Caco-2 (cell line): ENCODE measurements at regions not wholly inside any gene's neighbourhood (a gene's known extent, or its start where the extent isn't known, plus 50 kb on each side); places are given as distances from the start of the nearest gene placed in this dataset.

Source experiments
- BruUV-seq: library from RNA; stranded (reverse); fragments of 400-500 nt; replicated peaks from 2 replicates; lab custom pipeline; 2021; lab: Mats Ljungman, UMichigan
- CTCF ChIA-PET: fragments of 300-600 bp; sonication (Branson Sonifier 250); formaldehyde crosslinking; loops from one replicate; lab custom pipeline; 2022; ENCODE audit warnings: antibody characterized with exemption; lab: Charles Lee
- POLR2A ChIA-PET: fragments of 300-600 bp; sonication (Branson Sonifier 250); formaldehyde crosslinking; loops from one replicate; lab custom pipeline; 2022; ENCODE audit warnings: antibody characterized with exemption; lab: Charles Lee
- DNase-seq, 2 experiments: peaks; one replicate each; pipeline versions ENCODE4 v3.0.0 to v3.0.0-alpha.2; 2020 to 2022
- H3K27me3 ChIP-seq: replicated peaks from 2 replicates; pipeline ENCODE4 v1.6.0; 2011; ENCODE audit warnings: low read length; ENCODE audit not compliant: control insufficient read depth, insufficient read depth
- H3K36me3 ChIP-seq: 2 replicates; pipeline ENCODE4 v1.5.1; 2011; ENCODE audit warnings: low read length; ENCODE audit not compliant: control insufficient read depth, insufficient read depth
- H3K4me1 ChIP-seq: fragments of 250-450 bp; sonication (Bioruptor Pico); 2 replicates; pipeline ENCODE4 v1.5.1; 2020; ENCODE audit warnings: mild to moderate bottlenecking
- H3K4me3 ChIP-seq: 2 replicates; pipeline ENCODE4 v1.5.1; 2011; ENCODE audit warnings: low read depth, mild to moderate bottlenecking, control low read depth, low read length
- H3K9me3 ChIP-seq: fragments of 250-450 bp; sonication (Bioruptor Pico); 2 replicates; pipeline ENCODE4 v1.5.1; 2020; ENCODE audit warnings: mild to moderate bottlenecking, moderate library complexity
- H3K27ac Mint-ChIP-seq: one replicate; pipeline ENCODE4 v1.8.0; 2022; ENCODE audit warnings: mixed read lengths; ENCODE audit not compliant: unreplicated experiment
- H3K27me3 Mint-ChIP-seq: one replicate; pipeline ENCODE4 v1.8.0; 2022; ENCODE audit warnings: mixed read lengths; ENCODE audit not compliant: insufficient read depth, unreplicated experiment
- H3K36me3 Mint-ChIP-seq: one replicate; pipeline ENCODE4 v1.8.0; 2022; ENCODE audit warnings: mild to moderate bottlenecking, mixed read lengths; ENCODE audit not compliant: insufficient read depth, unreplicated experiment
- H3K4me1 Mint-ChIP-seq: one replicate; pipeline ENCODE4 v1.8.0; 2022; ENCODE audit warnings: low read depth, mixed read lengths; ENCODE audit not compliant: unreplicated experiment
- H3K4me3 Mint-ChIP-seq: one replicate; pipeline ENCODE4 v1.8.0; 2022; ENCODE audit warnings: mild to moderate bottlenecking, moderate library complexity, mixed read lengths; ENCODE audit not compliant: unreplicated experiment
- H3K9me3 Mint-ChIP-seq: one replicate; pipeline ENCODE4 v1.8.0; 2022; ENCODE audit warnings: mixed read lengths; ENCODE audit not compliant: unreplicated experiment
- intact Hi-C: fragments of 100-400 bp; cut with micrococcal nuclease; formaldehyde crosslinking; loops from one replicate; pipeline ENCODE4 v1.10.0; 2022; ENCODE audit not compliant: unreplicated experiment
- TF ChIP-seq, protein P1 (sequence below), 2 experiments: fragments of 200-600 bp in 1 of 2; IDR thresholded peaks; 1 replicate in 1 of 2; 2 replicates in 1 of 2; pipeline versions ENCODE4 v1.5.1 to v1.8.0; 2011 to 2022; ENCODE audit warnings: antibody characterized with exemption in 1 of 2, control low read depth in 1 of 2, inconsistent platforms in 1 of 2, low read depth in 1 of 2, low read length in 1 of 2, mild to moderate bottlenecking in 1 of 2, moderate library complexity in 1 of 2; ENCODE audit not compliant: insufficient read depth in 1 of 2, severe bottlenecking in 1 of 2, unreplicated experiment in 1 of 2

DNA sequence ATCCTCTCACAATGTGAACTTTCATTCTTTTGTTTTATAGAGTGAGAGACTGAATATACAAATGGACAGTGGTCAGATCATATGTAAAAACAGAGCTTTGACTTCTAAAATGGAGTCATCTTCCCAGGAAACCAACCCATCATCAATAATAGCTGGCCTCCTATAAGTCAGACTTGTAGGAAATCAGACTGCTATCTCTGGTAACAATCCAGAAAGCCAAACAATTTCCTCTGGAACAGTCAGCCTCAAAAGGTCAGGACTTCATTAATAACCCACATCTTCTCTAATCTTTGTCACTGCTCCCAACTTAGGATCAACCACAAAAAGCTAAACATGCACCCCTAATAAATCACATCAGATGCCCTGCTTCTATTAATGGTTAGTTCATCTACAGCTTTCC is 227.9 kb upstream of the G2E3 start:
- TF ChIP-seq, protein P1, sequence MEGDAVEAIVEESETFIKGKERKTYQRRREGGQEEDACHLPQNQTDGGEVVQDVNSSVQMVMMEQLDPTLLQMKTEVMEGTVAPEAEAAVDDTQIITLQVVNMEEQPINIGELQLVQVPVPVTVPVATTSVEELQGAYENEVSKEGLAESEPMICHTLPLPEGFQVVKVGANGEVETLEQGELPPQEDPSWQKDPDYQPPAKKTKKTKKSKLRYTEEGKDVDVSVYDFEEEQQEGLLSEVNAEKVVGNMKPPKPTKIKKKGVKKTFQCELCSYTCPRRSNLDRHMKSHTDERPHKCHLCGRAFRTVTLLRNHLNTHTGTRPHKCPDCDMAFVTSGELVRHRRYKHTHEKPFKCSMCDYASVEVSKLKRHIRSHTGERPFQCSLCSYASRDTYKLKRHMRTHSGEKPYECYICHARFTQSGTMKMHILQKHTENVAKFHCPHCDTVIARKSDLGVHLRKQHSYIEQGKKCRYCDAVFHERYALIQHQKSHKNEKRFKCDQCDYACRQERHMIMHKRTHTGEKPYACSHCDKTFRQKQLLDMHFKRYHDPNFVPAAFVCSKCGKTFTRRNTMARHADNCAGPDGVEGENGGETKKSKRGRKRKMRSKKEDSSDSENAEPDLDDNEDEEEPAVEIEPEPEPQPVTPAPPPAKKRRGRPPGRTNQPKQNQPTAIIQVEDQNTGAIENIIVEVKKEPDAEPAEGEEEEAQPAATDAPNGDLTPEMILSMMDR (IDR thresholded peaks at IDR 0.05; ENCODE audit: insufficient read depth in 1 of 2, low read depth in 1 of 2, low read length in 1 of 2, severe bottlenecking in 1 of 2, unreplicated experiment in 1 of 2): no peak
- CTCF ChIA-PET: no interaction called here
- POLR2A ChIA-PET: no interaction called here
- no peak for DNase-seq
- intact Hi-C loops: no loop called here
- H3K9me3 Mint-ChIP-seq: no peaks in the 10 kb centered on the region
- no peak overlapping the region for H3K4me3 ChIP-seq
- H3K27ac Mint-ChIP-seq: no peak overlapping the region
- no peak overlapping the region for H3K4me3 Mint-ChIP-seq
- H3K4me1 ChIP-seq: no peaks in the 10 kb centered on the region
- peaks cover 13% of the 10 kb centered on the region for H3K27me3 Mint-ChIP-seq
- no TSS peak for BruUV-seq
- no peaks in the 10 kb centered on the region for H3K4me1 Mint-ChIP-seq
- H3K36me3 ChIP-seq: no peaks in the 10 kb centered on the region
- H3K36me3 Mint-ChIP-seq: no peaks in the 10 kb centered on the region
- H3K9me3 ChIP-seq: no peaks in the 10 kb centered on the region
- H3K27me3 ChIP-seq: no peaks in the 10 kb centered on the region

DNA sequence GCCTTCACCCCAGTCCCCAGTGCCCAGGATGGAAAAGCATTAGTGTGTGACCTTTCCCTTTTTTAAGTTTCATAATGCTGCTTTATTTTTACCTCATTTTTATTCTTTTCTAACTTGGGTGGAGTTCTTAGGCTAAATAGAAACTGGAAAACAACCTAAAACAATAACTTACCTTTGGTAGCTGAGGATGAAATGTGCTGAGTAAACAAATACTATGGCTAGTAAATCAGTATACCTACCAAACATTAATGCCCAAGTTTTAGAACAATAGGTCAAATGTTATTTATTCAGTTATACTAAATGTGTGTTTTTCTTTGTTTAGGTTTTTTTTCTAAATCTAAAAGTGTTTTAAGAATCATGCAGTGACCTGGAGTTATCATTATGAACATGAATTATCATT is 226.6 kb upstream of the G2E3 start:
- peaks cover 5% of the 10 kb centered on the region for H3K4me1 Mint-ChIP-seq
- no TSS peak for BruUV-seq
- ChIA-PET POLR2A (no interaction called here), CTCF (no interaction called here)
- no peaks in the 10 kb centered on the region for H3K9me3 Mint-ChIP-seq
- no peak overlapping the region for H3K27ac Mint-ChIP-seq
- TF ChIP-seq, protein P1 (IDR thresholded peaks at IDR 0.05; ENCODE audit: insufficient read depth in 1 of 2, low read depth in 1 of 2, low read length in 1 of 2, severe bottlenecking in 1 of 2, unreplicated experiment in 1 of 2): no peak
- intact Hi-C loops: no loop called here
- peaks cover 13% of the 10 kb centered on the region for H3K27me3 Mint-ChIP-seq
- H3K4me1 ChIP-seq: no peaks in the 10 kb centered on the region
- no peaks in the 10 kb centered on the region for H3K36me3 ChIP-seq
- H3K27me3 ChIP-seq: no peaks in the 10 kb centered on the region
- no peak for DNase-seq
- no peaks in the 10 kb centered on the region for H3K36me3 Mint-ChIP-seq
- H3K4me3 Mint-ChIP-seq: no peak overlapping the region
- no peaks in the 10 kb centered on the region for H3K9me3 ChIP-seq
- H3K4me3 ChIP-seq: no peak overlapping the region

DNA sequence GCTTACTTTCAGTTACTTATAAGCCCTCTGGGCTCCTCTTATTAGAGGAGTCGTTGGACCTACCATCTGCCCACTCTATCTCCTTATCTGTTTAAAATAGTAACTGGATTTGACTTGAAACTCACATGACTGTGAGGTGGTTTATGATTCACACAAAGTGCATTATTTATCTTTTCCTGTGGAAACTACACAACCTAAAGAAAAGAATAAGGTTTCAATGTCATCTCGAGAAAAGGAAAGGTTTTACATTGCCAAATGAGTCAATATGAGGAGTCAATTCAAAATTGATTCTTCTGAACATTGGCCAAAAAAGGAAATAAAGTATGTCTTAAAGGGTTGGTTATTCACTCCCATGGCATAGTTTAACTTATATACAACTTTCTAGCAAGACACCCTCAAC is 225.0 kb upstream of the G2E3 start:
- TF ChIP-seq, protein P1 (IDR thresholded peaks at IDR 0.05; ENCODE audit: insufficient read depth in 1 of 2, low read depth in 1 of 2, low read length in 1 of 2, severe bottlenecking in 1 of 2, unreplicated experiment in 1 of 2): no peak
- H3K27ac Mint-ChIP-seq: no peak overlapping the region

More for the DNA sequence above, 225.0 kb upstream of the G2E3 start:
- H3K4me3 Mint-ChIP-seq: no peak overlapping the region
- no peak overlapping the region for H3K4me3 ChIP-seq
- no peaks in the 10 kb centered on the region for H3K9me3 Mint-ChIP-seq
- H3K36me3 ChIP-seq: no peaks in the 10 kb centered on the region
- no peaks in the 10 kb centered on the region for H3K36me3 Mint-ChIP-seq
- H3K9me3 ChIP-seq: no peaks in the 10 kb centered on the region
- POLR2A ChIA-PET: no interaction called here
- CTCF ChIA-PET: no interaction called here
- H3K4me1 ChIP-seq: no peaks in the 10 kb centered on the region
- no peak for DNase-seq
- no TSS peak for BruUV-seq
- H3K27me3 Mint-ChIP-seq: peaks cover 4% of the 10 kb centered on the region
- intact Hi-C loops: no loop called here
- no peaks in the 10 kb centered on the region for H3K27me3 ChIP-seq
- H3K4me1 Mint-ChIP-seq: peaks cover 11% of the 10 kb centered on the region
